ENCODE measurements at regions not wholly inside any gene's neighbourhood (a gene's known extent, or its start where the extent isn't known, plus 50 kb on each side); places are given as distances from the start of the nearest gene placed in this dataset.

DNA sequence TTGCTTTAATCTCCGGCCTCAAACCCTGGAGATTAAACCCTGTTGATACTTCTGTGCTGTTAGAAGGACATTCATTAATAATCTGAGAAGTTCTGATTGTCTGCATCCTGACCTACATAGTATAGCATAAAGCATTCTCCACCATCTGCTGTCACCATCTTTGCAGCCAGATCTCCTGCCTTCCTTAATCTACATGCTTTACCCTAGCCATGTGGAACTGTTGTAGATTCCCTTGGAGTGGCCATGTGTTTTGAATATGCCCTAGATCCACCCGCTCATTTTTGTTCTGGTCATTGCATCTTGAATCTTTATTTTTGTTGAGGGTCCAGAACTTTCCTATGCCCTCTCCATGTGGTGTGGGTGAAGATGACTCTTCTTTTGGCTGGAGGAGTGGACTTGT, 110.3 kb downstream of the OXSM start:
- TF ChIP-seq, protein P1, sequence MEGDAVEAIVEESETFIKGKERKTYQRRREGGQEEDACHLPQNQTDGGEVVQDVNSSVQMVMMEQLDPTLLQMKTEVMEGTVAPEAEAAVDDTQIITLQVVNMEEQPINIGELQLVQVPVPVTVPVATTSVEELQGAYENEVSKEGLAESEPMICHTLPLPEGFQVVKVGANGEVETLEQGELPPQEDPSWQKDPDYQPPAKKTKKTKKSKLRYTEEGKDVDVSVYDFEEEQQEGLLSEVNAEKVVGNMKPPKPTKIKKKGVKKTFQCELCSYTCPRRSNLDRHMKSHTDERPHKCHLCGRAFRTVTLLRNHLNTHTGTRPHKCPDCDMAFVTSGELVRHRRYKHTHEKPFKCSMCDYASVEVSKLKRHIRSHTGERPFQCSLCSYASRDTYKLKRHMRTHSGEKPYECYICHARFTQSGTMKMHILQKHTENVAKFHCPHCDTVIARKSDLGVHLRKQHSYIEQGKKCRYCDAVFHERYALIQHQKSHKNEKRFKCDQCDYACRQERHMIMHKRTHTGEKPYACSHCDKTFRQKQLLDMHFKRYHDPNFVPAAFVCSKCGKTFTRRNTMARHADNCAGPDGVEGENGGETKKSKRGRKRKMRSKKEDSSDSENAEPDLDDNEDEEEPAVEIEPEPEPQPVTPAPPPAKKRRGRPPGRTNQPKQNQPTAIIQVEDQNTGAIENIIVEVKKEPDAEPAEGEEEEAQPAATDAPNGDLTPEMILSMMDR (IDR thresholded peaks at IDR 0.05; ENCODE audit: poor library complexity, severe bottlenecking): no peak
- no peak for TF ChIP-seq TAF1 (IDR thresholded peaks at IDR 0.05; ENCODE audit: low read depth)

All from neural cell (in vitro differentiated cells).